H9 (cell line): ENCODE measurements at regions not wholly inside any gene's neighbourhood (a gene's known extent, or its start where the extent isn't known, plus 50 kb on each side); places are given as distances from the start of the nearest gene placed in this dataset.

Experiments used
- DNase-seq: peaks from one replicate; pipeline ENCODE4 v3.0.0-alpha.2; 2017
- H2AFZ ChIP-seq: one replicate; pipeline ENCODE4 v1.6.1; 2013; ENCODE audit warnings: mild to moderate bottlenecking, low read length, control low read depth, moderate library complexity
- H2AK5ac ChIP-seq: 2 replicates; pipeline ENCODE4 v1.6.1; 2013; ENCODE audit warnings: low read length, control low read depth, mixed read lengths; ENCODE audit not compliant: insufficient read length
- H2BK120ac ChIP-seq: one replicate; pipeline ENCODE4 v1.6.1; 2013; ENCODE audit warnings: low read depth, mild to moderate bottlenecking, low read length, control low read depth, inconsistent platforms; ENCODE audit not compliant: poor library complexity, severe bottlenecking
- H2BK12ac ChIP-seq: 2 replicates; pipeline ENCODE4 v1.6.1; 2013; ENCODE audit warnings: low read length, control low read depth, mixed read lengths, low read depth; ENCODE audit not compliant: insufficient read length
- H2BK15ac ChIP-seq: 2 replicates; pipeline ENCODE4 v1.6.1; 2013; ENCODE audit warnings: low read depth, low read length, control low read depth
- H2BK20ac ChIP-seq: one replicate; pipeline ENCODE4 v1.6.1; 2013; ENCODE audit warnings: low read depth, mild to moderate bottlenecking, low read length, control low read depth, inconsistent platforms; ENCODE audit not compliant: poor library complexity, severe bottlenecking
- H2BK5ac ChIP-seq: 2 replicates; pipeline ENCODE4 v1.6.1; 2013; ENCODE audit warnings: low read length, control low read depth, mixed read lengths; ENCODE audit not compliant: insufficient read length
- H3K14ac ChIP-seq: 2 replicates; pipeline ENCODE4 v1.6.1; 2013; ENCODE audit warnings: low read length, control low read depth; ENCODE audit not compliant: insufficient read depth
- H3K18ac ChIP-seq: 2 replicates; pipeline ENCODE4 v1.6.1; 2013; ENCODE audit warnings: low read depth, mild to moderate bottlenecking, mixed read lengths, low read length, control low read depth; ENCODE audit not compliant: insufficient read length
- H3K23ac ChIP-seq: 2 replicates; pipeline ENCODE4 v1.6.1; 2013; ENCODE audit warnings: low read length, control low read depth, mixed read lengths, low read depth; ENCODE audit not compliant: insufficient read length
- H3K23me2 ChIP-seq: 2 replicates; pipeline ENCODE4 v1.6.1; 2013; ENCODE audit warnings: low read depth, mild to moderate bottlenecking, mixed read lengths, low read length, control low read depth; ENCODE audit not compliant: insufficient read length, poor library complexity, severe bottlenecking
- H3K27ac ChIP-seq: 2 replicates; pipeline ENCODE4 v1.5.1; 2013; ENCODE audit warnings: low read length, control low read depth, mixed read lengths, low read depth; ENCODE audit not compliant: insufficient read length
- H3K27me3 ChIP-seq: 2 replicates; pipeline ENCODE4 v1.6.1; 2013; ENCODE audit warnings: low read length, control low read depth, inconsistent platforms; ENCODE audit not compliant: insufficient read depth
- H3K4ac ChIP-seq: 2 replicates; pipeline ENCODE4 v1.6.1; 2013; ENCODE audit warnings: low read depth, mild to moderate bottlenecking, control low read depth, inconsistent platforms, low read length, moderate library complexity
- H3K4me1 ChIP-seq: 2 replicates; pipeline ENCODE4 v1.6.1; 2013; ENCODE audit warnings: low read length, control low read depth, inconsistent platforms; ENCODE audit not compliant: insufficient read depth
- H3K4me2 ChIP-seq: 2 replicates; pipeline ENCODE4 v1.6.1; 2013; ENCODE audit warnings: low read length, control low read depth, mixed read lengths; ENCODE audit not compliant: insufficient read length, insufficient read depth
- H3K56ac ChIP-seq: 2 replicates; pipeline ENCODE4 v1.6.1; 2013; ENCODE audit warnings: low read depth, mild to moderate bottlenecking, mixed read lengths, low read length, control low read depth; ENCODE audit not compliant: insufficient read length
- H3K79me1 ChIP-seq: 2 replicates; pipeline ENCODE4 v1.6.1; 2013; ENCODE audit warnings: low read depth, mild to moderate bottlenecking, moderate library complexity, low read length, control low read depth, inconsistent platforms; ENCODE audit not compliant: insufficient read depth, poor library complexity, severe bottlenecking
- H3K79me2 ChIP-seq: 2 replicates; pipeline ENCODE4 v1.6.1; 2013; ENCODE audit warnings: low read length, control low read depth, inconsistent platforms; ENCODE audit not compliant: insufficient read depth
- H3K9ac ChIP-seq: 2 replicates; pipeline ENCODE4 v1.6.1; 2013; ENCODE audit warnings: low read length, control low read depth, mixed read lengths; ENCODE audit not compliant: insufficient read length; ENCODE audit errors: extremely low read depth
- H3K9me3 ChIP-seq: one replicate; pipeline ENCODE4 v1.6.1; 2013; ENCODE audit warnings: low read depth, low read length, inconsistent platforms; ENCODE audit not compliant: control insufficient read depth
- H3T11ph ChIP-seq: one replicate; pipeline ENCODE4 v1.6.1; 2013; ENCODE audit warnings: mild to moderate bottlenecking, low read length, control low read depth, inconsistent platforms
- H4K20me1 ChIP-seq: one replicate; pipeline ENCODE4 v1.6.1; 2013; ENCODE audit not compliant: control insufficient read depth, insufficient read length, insufficient read depth
- H4K5ac ChIP-seq: 2 replicates; pipeline ENCODE4 v1.6.1; 2013; ENCODE audit warnings: low read depth, mild to moderate bottlenecking, mixed read lengths, low read length, control low read depth; ENCODE audit not compliant: insufficient read length
- H4K8ac ChIP-seq: replicated peaks from 2 replicates; pipeline ENCODE4 v1.6.1; 2013; ENCODE audit warnings: low read length, control low read depth, mixed read lengths, low read depth; ENCODE audit not compliant: insufficient read length
- H4K91ac ChIP-seq: 2 replicates; pipeline ENCODE4 v1.6.1; 2013; ENCODE audit warnings: low read depth, mild to moderate bottlenecking, moderate library complexity, mixed read lengths, low read length, control low read depth; ENCODE audit not compliant: insufficient read length
- H3K27ac Mint-ChIP-seq, 3 experiments: 2 replicates in 2 of 3; 3 replicates in 1 of 3; pipeline ENCODE4 v1.8.0; 2020 to 2021; ENCODE audit warnings: mixed read lengths in 3 of 3, mild to moderate bottlenecking in 1 of 3, moderate library complexity in 1 of 3
- H3K27me3 Mint-ChIP-seq: 2 replicates; pipeline ENCODE4 v1.8.0; 2021; ENCODE audit warnings: low read depth, mild to moderate bottlenecking, moderate library complexity, mixed read lengths
- H3K36me3 Mint-ChIP-seq, 3 experiments: 2 replicates in 2 of 3; 3 replicates in 1 of 3; pipeline ENCODE4 v1.8.0; 2020 to 2021; ENCODE audit warnings: low read depth in 3 of 3, mixed read lengths in 3 of 3; ENCODE audit not compliant: insufficient read depth in 1 of 3
- H3K4me1 Mint-ChIP-seq, 2 experiments: 2 replicates each; pipeline ENCODE4 v1.8.0; 2020; ENCODE audit warnings: mixed read lengths in 2 of 2
- H3K4me3 Mint-ChIP-seq, 2 experiments: 2 replicates in 1 of 2; 3 replicates in 1 of 2; pipeline ENCODE4 v1.8.0; 2020 to 2021; ENCODE audit warnings: mild to moderate bottlenecking in 2 of 2, mixed read lengths in 2 of 2, moderate library complexity in 1 of 2
- H3K9me3 Mint-ChIP-seq, 2 experiments: 2 replicates in 1 of 2; 3 replicates in 1 of 2; pipeline ENCODE4 v1.8.0; 2020; ENCODE audit warnings: mild to moderate bottlenecking in 2 of 2, mixed read lengths in 2 of 2, moderate library complexity in 1 of 2
- CTCF ChIP-seq: fragments of 200-600 bp; sonication (generic); conservative IDR thresholded peaks from 3 replicates; pipeline ENCODE4 v1.8.0; 2021; ENCODE audit warnings: antibody characterized with exemption, mild to moderate bottlenecking
- WGBS: extraction: QIAGEN DNeasy Blood & Tissue Kit; methylation state at CpG from one replicate; pipeline ENCODE4 v1.1.7; 2013; ENCODE audit warnings: missing lambda C conversion rate, low lambda C conversion rate, mixed read lengths; ENCODE audit not compliant: insufficient read length; ENCODE audit errors: extremely low coverage; 5-methylcytosine and 5-hydroxymethylcytosine counted together

- H2BK15ac ChIP-seq: no peak overlapping the region
- H3K27me3 Mint-ChIP-seq: no peaks in the 10 kb centered on the region; the same call in 1 of the 2 replicates
- no peak overlapping the region for H3K4ac ChIP-seq
- no peaks in the 10 kb centered on the region; the same call in 1 of the 2 replicates for H3K4me1 ChIP-seq
- no peak overlapping the region for H3K56ac ChIP-seq
- H3K9me3 ChIP-seq: no peaks in the 10 kb centered on the region
- WGBS: no CpG with 5 or more reads among the region's 2 CpGs
- H3K79me1 ChIP-seq: no peaks in the 10 kb centered on the region
- H3K23ac ChIP-seq: no peak overlapping the region
- H3K23me2 ChIP-seq: no peaks in the 10 kb centered on the region
- no peak overlapping the region for H3K9ac ChIP-seq
- no peak overlapping the region for H2AFZ ChIP-seq
- H3K27ac Mint-ChIP-seq: no peak overlapping the region
- H3K18ac ChIP-seq: no peak overlapping the region
- H4K5ac ChIP-seq: no peak overlapping the region
- no peaks in the 10 kb centered on the region for H3K36me3 Mint-ChIP-seq
- no peak overlapping the region for H3K14ac ChIP-seq
- H2BK20ac ChIP-seq: no peak overlapping the region
- no peak for TF ChIP-seq CTCF
- no peak overlapping the region for H4K91ac ChIP-seq
- no peaks in the 10 kb centered on the region; a peak in 2 of 5 replicates for H3K9me3 Mint-ChIP-seq
- no peak overlapping the region for H2BK5ac ChIP-seq
- H3K4me1 Mint-ChIP-seq: peaks cover 17 to 20% of the 10 kb centered on the region in 2 experiments
- H3K27ac ChIP-seq: no peak overlapping the region
- no peak for DNase-seq
- no peaks in the 10 kb centered on the region for H4K20me1 ChIP-seq
- no peak overlapping the region for H3T11ph ChIP-seq
- no peaks in the 10 kb centered on the region; the same call in 1 of the 2 replicates for H3K79me2 ChIP-seq
- no peak overlapping the region for H3K4me2 ChIP-seq
- no peak overlapping the region for H2BK120ac ChIP-seq
- H2AK5ac ChIP-seq: no peak overlapping the region
- no peaks in the 10 kb centered on the region for H3K27me3 ChIP-seq
- H4K8ac ChIP-seq: no peak overlapping the region
- no peak overlapping the region for H2BK12ac ChIP-seq
- H3K4me3 Mint-ChIP-seq: no peak overlapping the region
Measured at GRCh38 chr20:52677216-52677615, 294.9 kb upstream of the TSHZ2 start.
